HG03045 (cell line): ENCODE measurements at regions not wholly inside any gene's neighbourhood (a gene's known extent, or its start where the extent isn't known, plus 50 kb on each side); places are given as distances from the start of the nearest gene placed in this dataset.

Experiments used
- ATAC-seq: cut with Tn5 transposase; IDR thresholded peaks from one replicate; pipeline ENCODE4 v1.9.1; 2021; ENCODE audit warnings: mild to moderate bottlenecking, moderate library complexity; ENCODE audit not compliant: unreplicated experiment

GRCh38 chr5:158082696-158083287 lies 223.8 kb upstream of the CLINT1 start:
- no peak for ATAC-seq

- ATAC-seq: no peak
Measured at GRCh38 chr5:158080112-158080511, 221.2 kb upstream of the CLINT1 start.

GRCh38 chr5:158079097-158079496 lies 220.2 kb upstream of the CLINT1 start:
- no peak for ATAC-seq

- no peak for ATAC-seq
Measured at GRCh38 chr5:158074992-158075769, 216.2 kb upstream of the CLINT1 start.

GRCh38 chr5:158074597-158074991 lies 215.6 kb upstream of the CLINT1 start:
- no peak for ATAC-seq

- ATAC-seq: no peak
Measured at GRCh38 chr5:158070859-158071258, 211.9 kb upstream of the CLINT1 start.

GRCh38 chr5:158069838-158070237 lies 210.9 kb upstream of the CLINT1 start:
- ATAC-seq: no peak

- ATAC-seq: no peak
Measured at GRCh38 chr5:158068964-158069363, 210.0 kb upstream of the CLINT1 start.

GRCh38 chr5:158066076-158066475 lies 207.1 kb upstream of the CLINT1 start:
- ATAC-seq: no peak

GRCh38 chr5:158064334-158065123 lies 205.6 kb upstream of the CLINT1 start:
- no peak for ATAC-seq

- no peak for ATAC-seq
Measured at GRCh38 chr5:158063052-158063451, 204.1 kb upstream of the CLINT1 start.

GRCh38 chr5:158061451-158061850 lies 202.5 kb upstream of the CLINT1 start:
- ATAC-seq: no peak

GRCh38 chr5:158060212-158060611 lies 201.3 kb upstream of the CLINT1 start:
- no peak for ATAC-seq

GRCh38 chr5:158058208-158059120 lies 199.5 kb upstream of the CLINT1 start:
- ATAC-seq: no peak

- no peak for ATAC-seq
Measured at GRCh38 chr5:158056130-158056825, 197.3 kb upstream of the CLINT1 start.

- ATAC-seq: no peak
Measured at GRCh38 chr5:158055111-158055501, 196.2 kb upstream of the CLINT1 start.

- no peak for ATAC-seq
Measured at GRCh38 chr5:158054223-158055110, 195.5 kb upstream of the CLINT1 start.

GRCh38 chr5:158051036-158051435 lies 192.1 kb upstream of the CLINT1 start:
- ATAC-seq: no peak

- ATAC-seq: no peak
Measured at GRCh38 chr5:158050421-158050820, 191.5 kb upstream of the CLINT1 start.
